Right lobe of liver (tissue), 6 donors: ENCODE measurements at regions not wholly inside any gene's neighbourhood (a gene's known extent, or its start where the extent isn't known, plus 50 kb on each side); places are given as distances from the start of the nearest gene placed in this dataset.

Source experiments
- ATAC-seq, 4 donors: fragments of 200-7000 bp; cut with Tn5 transposase; one replicate each; pipeline ENCODE4 v1.9.1; 2020; ENCODE audit warnings: mild to moderate bottlenecking in 4 of 4, moderate library complexity in 4 of 4
- DNase-seq, 3 donors: peaks; one replicate each; pipeline ENCODE4 v3.0.0-alpha.2; 2020
- H3K27ac ChIP-seq, 3 donors: fragments of 200-600 bp; one replicate each; pipeline ENCODE4 v1.8.0; 2022
- H3K27me3 ChIP-seq, 2 donors: fragments of 200-600 bp; one replicate each; pipeline ENCODE4 v1.8.0; 2022
- H3K36me3 ChIP-seq, 4 donors: fragments of 200-600 bp; sonication (generic) in 1 of 4; one replicate each; pipeline versions ENCODE4 v1.5.1 to v1.8.0; 2017 to 2022; ENCODE audit warnings: control low read depth in 1 of 4
- H3K4me1 ChIP-seq, 4 donors: fragments of 200-600 bp; sonication (generic) in 1 of 4; one replicate each; pipeline versions ENCODE4 v1.5.1 to v1.8.0; 2017 to 2022; ENCODE audit warnings: control low read depth in 1 of 4
- H3K4me3 ChIP-seq, 3 donors: fragments of 200-600 bp; one replicate each; pipeline ENCODE4 v1.8.0; 2022
- H3K9me3 ChIP-seq, 4 donors: fragments of 200-600 bp; sonication (generic) in 1 of 4; one replicate each; pipeline versions ENCODE4 v1.5.1 to v1.8.0; 2017 to 2022; ENCODE audit warnings: control low read depth in 1 of 4
- POLR2A ChIP-seq: fragments of 450-650 bp; IDR thresholded peaks from one replicate; pipeline ENCODE4 v1.6.1; 2017; ENCODE audit warnings: antibody characterized with exemption, mild to moderate bottlenecking
- WGBS: methylation state at CpG from one replicate; pipeline ENCODE4 v1.1.6; 2018; ENCODE audit warnings: low coverage, low lambda C conversion rate; ENCODE audit not compliant: insufficient coverage; ENCODE audit errors: missing lambda C conversion rate; 5-methylcytosine and 5-hydroxymethylcytosine counted together
- intact Hi-C, 2 donors: fragments of 100-400 bp; cut with DNase I; formaldehyde crosslinking; loops; one replicate each; pipeline versions ENCODE4 v1.11.2 to v1.14.1; 2022
- TF ChIP-seq, protein P1 (sequence below), 4 donors: fragments of 200-600 bp in 3 of 4; fragments of 450-650 bp in 1 of 4; IDR thresholded peaks; one replicate each; pipeline versions ENCODE4 v1.5.1 to v1.8.0; 2016 to 2022; ENCODE audit warnings: antibody characterized with exemption in 4 of 4, mild to moderate bottlenecking in 2 of 4
- donor health status: DM: no; HTN: yes; CAD: no.
- donor health status: DM: no; HTN: no; CAD: no.
- donor health status: DM: no; HTN: no; CAD: no.
- donor health status: DM: no; HTN: yes; CAD: no.
- donor health status: DM: no; HTN: yes; CAD: no.

DNA sequence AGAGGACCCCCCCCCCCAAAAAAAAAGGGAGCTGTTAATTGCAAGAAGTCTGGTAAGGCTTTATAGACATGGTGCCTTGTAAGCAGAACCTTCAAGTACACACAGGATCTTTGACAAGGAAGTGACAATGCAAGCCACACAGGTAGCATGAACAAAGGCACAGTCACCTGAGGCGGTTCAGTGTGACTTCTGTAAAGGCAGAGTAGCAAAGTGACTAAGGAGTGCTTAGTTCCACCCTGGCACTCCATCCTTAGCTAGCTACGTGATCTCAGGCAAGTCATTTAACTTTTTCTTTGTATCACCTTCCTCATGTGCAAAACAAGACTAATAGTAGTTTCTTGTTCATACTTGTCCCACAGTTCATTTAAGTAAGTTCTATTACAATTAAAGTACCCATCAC, 282.0 kb downstream of the PRELID2 start:
- no peaks in the 10 kb centered on the region for H3K27me3 ChIP-seq
- ATAC-seq (no peak), DNase-seq (no peak)
- 90% methylated on average over 2 of the region's 2 CpGs for WGBS
- H3K27ac ChIP-seq = no peak overlapping the region
- H3K36me3 ChIP-seq = no peaks in the 10 kb centered on the region
- intact Hi-C loops = no loop called here
- TF ChIP-seq POLR2A = no peak
- TF ChIP-seq, protein P1, sequence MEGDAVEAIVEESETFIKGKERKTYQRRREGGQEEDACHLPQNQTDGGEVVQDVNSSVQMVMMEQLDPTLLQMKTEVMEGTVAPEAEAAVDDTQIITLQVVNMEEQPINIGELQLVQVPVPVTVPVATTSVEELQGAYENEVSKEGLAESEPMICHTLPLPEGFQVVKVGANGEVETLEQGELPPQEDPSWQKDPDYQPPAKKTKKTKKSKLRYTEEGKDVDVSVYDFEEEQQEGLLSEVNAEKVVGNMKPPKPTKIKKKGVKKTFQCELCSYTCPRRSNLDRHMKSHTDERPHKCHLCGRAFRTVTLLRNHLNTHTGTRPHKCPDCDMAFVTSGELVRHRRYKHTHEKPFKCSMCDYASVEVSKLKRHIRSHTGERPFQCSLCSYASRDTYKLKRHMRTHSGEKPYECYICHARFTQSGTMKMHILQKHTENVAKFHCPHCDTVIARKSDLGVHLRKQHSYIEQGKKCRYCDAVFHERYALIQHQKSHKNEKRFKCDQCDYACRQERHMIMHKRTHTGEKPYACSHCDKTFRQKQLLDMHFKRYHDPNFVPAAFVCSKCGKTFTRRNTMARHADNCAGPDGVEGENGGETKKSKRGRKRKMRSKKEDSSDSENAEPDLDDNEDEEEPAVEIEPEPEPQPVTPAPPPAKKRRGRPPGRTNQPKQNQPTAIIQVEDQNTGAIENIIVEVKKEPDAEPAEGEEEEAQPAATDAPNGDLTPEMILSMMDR (IDR thresholded peaks at IDR 0.05) = no peak
- H3K4me3 ChIP-seq = no peak overlapping the region
- H3K9me3 ChIP-seq = no peaks in the 10 kb centered on the region
- no peaks in the 10 kb centered on the region for H3K4me1 ChIP-seq

DNA sequence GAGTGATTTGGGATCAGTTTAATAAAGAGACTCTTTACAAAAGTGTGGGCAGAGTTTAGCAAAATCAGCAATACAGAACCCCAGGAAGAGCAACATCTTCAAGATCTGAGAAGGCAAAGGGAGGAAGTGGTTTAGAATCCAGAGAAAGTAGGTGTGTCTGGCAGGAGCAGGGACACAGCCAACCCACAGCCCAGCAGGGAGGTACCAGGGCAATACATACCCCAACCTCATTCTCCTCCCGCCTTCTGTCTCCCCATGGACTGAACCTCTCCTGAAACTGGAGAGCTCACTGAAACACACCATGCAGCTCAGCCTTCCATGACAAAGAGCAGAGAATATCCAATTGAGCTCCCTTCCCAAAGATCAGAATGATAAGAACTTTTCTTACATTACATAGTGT, 283.4 kb downstream of the PRELID2 start:
- no peak overlapping the region for H3K27ac ChIP-seq
- intact Hi-C loops = no loop called here
- H3K27me3 ChIP-seq = no peaks in the 10 kb centered on the region
- no peak for TF ChIP-seq POLR2A
- TF ChIP-seq, protein P1 (IDR thresholded peaks at IDR 0.05) = no peak
- H3K4me3 ChIP-seq = no peak overlapping the region
- no CpG with 5 or more reads among the region's 1 CpG for WGBS
- H3K9me3 ChIP-seq = no peaks in the 10 kb centered on the region
- ATAC-seq = no peak
- H3K4me1 ChIP-seq = no peaks in the 10 kb centered on the region
- DNase-seq = no peak
- H3K36me3 ChIP-seq = no peaks in the 10 kb centered on the region

DNA sequence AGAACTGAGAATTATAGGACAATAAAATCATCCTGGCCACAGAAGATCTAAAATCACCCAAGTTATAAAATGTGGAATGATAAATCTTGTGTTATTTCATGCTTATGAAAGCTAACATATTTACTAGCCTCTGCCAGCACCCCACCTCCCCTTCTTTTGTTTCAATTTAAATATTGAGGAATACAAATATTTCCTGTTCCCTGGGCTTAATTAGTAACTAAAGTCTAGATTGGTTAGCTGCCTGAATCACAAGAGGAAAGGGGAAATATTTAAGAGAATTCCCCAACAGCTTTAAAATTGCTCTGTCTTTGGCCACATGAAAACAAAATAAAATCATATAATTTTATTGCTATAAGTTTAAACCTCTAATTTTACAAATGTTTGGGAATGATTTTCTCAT, 287.0 kb downstream of the PRELID2 start:
- H3K27ac ChIP-seq = no peak overlapping the region
- ATAC-seq = no peak

DNA sequence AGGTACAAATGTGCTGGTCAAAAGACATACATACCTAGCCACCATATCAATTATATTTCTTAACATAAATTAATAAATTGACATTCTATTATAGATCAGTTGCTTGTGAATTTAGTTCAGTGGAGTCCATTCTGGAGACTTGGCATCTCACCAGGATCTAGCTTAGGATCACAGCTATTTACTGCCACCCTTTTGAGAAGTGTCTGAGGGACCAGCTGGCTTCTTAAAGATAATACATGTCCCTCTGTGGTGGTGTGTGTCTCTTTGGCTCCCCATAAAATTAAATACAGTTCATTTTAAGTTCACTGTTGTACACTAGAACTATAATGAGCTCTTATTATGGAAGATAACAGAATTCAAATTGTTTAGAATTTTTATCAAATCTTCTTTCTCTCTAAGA, 290.7 kb downstream of the PRELID2 start:
- ATAC-seq (no peak), DNase-seq (no peak)
- TF ChIP-seq POLR2A = no peak
- no peak overlapping the region for H3K27ac ChIP-seq
- H3K4me3 ChIP-seq = no peak overlapping the region
- no peaks in the 10 kb centered on the region for H3K36me3 ChIP-seq
- H3K27me3 ChIP-seq = no peaks in the 10 kb centered on the region
- H3K4me1 ChIP-seq = no peaks in the 10 kb centered on the region
- intact Hi-C loops = no loop called here
- H3K9me3 ChIP-seq = no peaks in the 10 kb centered on the region

More for the DNA sequence above, 287.0 kb downstream of the PRELID2 start:
- Histone ChIP-seq H3K4me1 (no peaks in the 10 kb centered on the region), H3K36me3 (no peaks in the 10 kb centered on the region), H3K27me3 (no peaks in the 10 kb centered on the region), H3K4me3 (no peak overlapping the region), H3K9me3 (no peaks in the 10 kb centered on the region)
- DNase-seq = no peak
- TF ChIP-seq POLR2A = no peak
- TF ChIP-seq, protein P1 (IDR thresholded peaks at IDR 0.05) = no peak
- intact Hi-C loops = no loop called here

DNA sequence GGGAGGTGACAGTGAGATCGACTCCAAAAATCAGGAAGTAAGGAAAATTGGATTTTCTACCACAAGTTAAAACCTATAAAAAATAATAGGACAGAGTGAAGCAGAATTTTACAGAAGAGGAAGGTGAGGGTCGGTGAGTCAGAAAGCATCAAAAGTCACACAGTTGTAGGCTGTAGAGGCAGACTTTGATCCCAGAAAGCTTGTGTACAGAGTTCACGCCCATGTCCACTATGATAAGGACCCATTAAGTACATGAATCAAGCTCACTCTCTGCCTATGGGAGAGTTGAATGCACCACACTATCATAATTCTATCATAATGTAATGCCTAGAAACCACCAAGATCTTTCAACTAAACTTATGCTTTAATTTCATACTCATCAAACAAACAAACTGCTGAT, 291.2 kb downstream of the PRELID2 start:
- ATAC-seq (peak in 1 of 4 donors; percentile 66), DNase-seq (no peak)
- H3K27me3 ChIP-seq = no peaks in the 10 kb centered on the region
- 43% methylated on average over 3 of the region's 3 CpGs for WGBS
- no peak for TF ChIP-seq POLR2A
- TF ChIP-seq, protein P1 (IDR thresholded peaks at IDR 0.05) = no peak
- intact Hi-C loops = no loop called here
- H3K4me3 ChIP-seq = no peak overlapping the region
- H3K27ac ChIP-seq = no peak overlapping the region
- H3K4me1 ChIP-seq = no peaks in the 10 kb centered on the region
- no peaks in the 10 kb centered on the region for H3K9me3 ChIP-seq
- no peaks in the 10 kb centered on the region for H3K36me3 ChIP-seq
